HCT116 (cell line): ENCODE measurements at regions not wholly inside any gene's neighbourhood (a gene's known extent, or its start where the extent isn't known, plus 50 kb on each side); places are given as distances from the start of the nearest gene placed in this dataset.

Experiments used
- ATAC-seq: fragments of 200-7000 bp; cut with Tn5 transposase; 2 replicates; pipeline ENCODE4 v1.9.1; 2020; ENCODE audit warnings: mild to moderate bottlenecking, moderate library complexity
- BruUV-seq: library from RNA; stranded (reverse); fragments of 400-500 nt; replicated peaks from 2 replicates; lab custom pipeline; 2021; lab: Mats Ljungman, UMichigan
- CTCF ChIA-PET: fragments of 300-600 bp; sonication (Branson Sonifier 250); formaldehyde crosslinking; loops from one replicate; lab custom pipeline; 2021; ENCODE audit warnings: antibody characterized with exemption; lab: Charles Lee
- POLR2A ChIA-PET: fragments of 300-600, 350-600 bp; sonication (Branson Sonifier 250); formaldehyde crosslinking; loops from one replicate; lab custom pipeline; 2021; ENCODE audit warnings: antibody characterized with exemption; lab: Charles Lee
- RAD21 ChIA-PET, 2 experiments: fragments of 300-600 bp; sonication (Branson Sonifier 250); formaldehyde crosslinking; loops; one replicate each; lab custom pipeline; 2023; ENCODE audit warnings: low total read pairs in 2 of 2; ENCODE audit not compliant: uncharacterized antibody in 2 of 2, unreplicated experiment in 2 of 2, low non-redundant PET in 1 of 2; lab: Charles Lee
- DNase-seq: peaks from one replicate; pipeline ENCODE4 v3.0.0-alpha.2; 2010; ENCODE audit warnings: low read depth, low spot score
- H2AFZ ChIP-seq: fragments of 200-600 bp; shearing (Covaris generic), sonication (generic); 2 replicates; pipeline ENCODE4 v1.6.1; 2017; ENCODE audit warnings: low read depth, mixed run types, mixed read lengths, antibody characterized with exemption, low read length; ENCODE audit not compliant: poor library complexity, severe bottlenecking
- H3K27ac ChIP-seq: 2 replicates; pipeline ENCODE4 v1.5.1; 2012; ENCODE audit warnings: low read depth, low read length
- H3K27me3 ChIP-seq: fragments of 200-600 bp; sonication (generic); 2 replicates; pipeline ENCODE4 v1.6.1; 2016; ENCODE audit warnings: mixed run types, low read length, mixed read lengths; ENCODE audit not compliant: insufficient read depth
- H3K36me3 ChIP-seq, 2 experiments: fragments of 200-500 bp in 1 of 2; fragments of 200-600 bp in 1 of 2; sonication (Bioruptor generic) in 1 of 2; sonication (generic) in 1 of 2; 2 replicates each; pipeline versions ENCODE4 v1.5.1 to v1.6.1; 2014 to 2016; ENCODE audit warnings: low read length in 2 of 2, inconsistent platforms in 1 of 2, mixed read lengths in 1 of 2, mixed run types in 1 of 2; ENCODE audit not compliant: insufficient read depth in 2 of 2, control insufficient read depth in 1 of 2
- H3K4me1 ChIP-seq, 2 experiments: fragments of 200-600 bp in 1 of 2; sonication (generic) in 1 of 2; 2 replicates each; pipeline versions ENCODE4 v1.5.1 to v1.6.1; 2012 to 2017; ENCODE audit warnings: low read length in 2 of 2, inconsistent platforms in 1 of 2, mild to moderate bottlenecking in 1 of 2, mixed read lengths in 1 of 2, mixed run types in 1 of 2, moderate library complexity in 1 of 2; ENCODE audit not compliant: insufficient read depth in 2 of 2, control insufficient read depth in 1 of 2
- H3K4me2 ChIP-seq: fragments of 200-600 bp; sonication (generic); 2 replicates; pipeline ENCODE4 v1.6.1; 2017; ENCODE audit warnings: mixed run types, low read length, mixed read lengths
- H3K4me3 ChIP-seq, 2 experiments: fragments of 200-600 bp in 1 of 2; sonication (generic) in 1 of 2; replicated peaks in 1 of 2; 2 replicates each; pipeline ENCODE4 v1.5.1; 2011 to 2016; ENCODE audit warnings: low read length in 2 of 2, control low read depth in 1 of 2, low read depth in 1 of 2, mild to moderate bottlenecking in 1 of 2, mixed read lengths in 1 of 2, mixed run types in 1 of 2
- H3K79me2 ChIP-seq: fragments of 200-600 bp; sonication (generic); 2 replicates; pipeline ENCODE4 v1.6.1; 2017; ENCODE audit warnings: mild to moderate bottlenecking, mixed run types, low read length, moderate library complexity, mixed read lengths; ENCODE audit not compliant: insufficient read depth
- H3K9ac ChIP-seq: fragments of 200-600 bp; sonication (generic); 2 replicates; pipeline ENCODE4 v1.6.1; 2016; ENCODE audit warnings: low read length, mixed read lengths
- H3K9me2 ChIP-seq: fragments of 200-600 bp; sonication (generic), shearing (Covaris generic); 2 replicates; pipeline ENCODE4 v1.6.1; 2017; ENCODE audit warnings: mixed run types, mild to moderate bottlenecking, moderate library complexity; ENCODE audit not compliant: insufficient read depth
- H3K9me3 ChIP-seq, 2 experiments: fragments of 200-500 bp in 1 of 2; fragments of 200-600 bp in 1 of 2; sonication (Bioruptor generic) in 1 of 2; sonication (generic) in 1 of 2; 2 replicates each; pipeline ENCODE4 v1.6.1; 2014 to 2017; ENCODE audit warnings: low read length in 2 of 2, mixed read lengths in 2 of 2, inconsistent platforms in 1 of 2, low read depth in 1 of 2, mild to moderate bottlenecking in 1 of 2, mixed run types in 1 of 2, moderate library complexity in 1 of 2; ENCODE audit not compliant: control insufficient read depth in 1 of 2, insufficient read depth in 1 of 2
- H4K20me1 ChIP-seq: fragments of 200-600 bp; sonication (generic), shearing (Covaris generic); 2 replicates; pipeline ENCODE4 v1.6.1; 2017; ENCODE audit warnings: mixed run types, mild to moderate bottlenecking, moderate library complexity; ENCODE audit not compliant: insufficient read depth
- CBX3 ChIP-seq: IDR thresholded peaks from 2 replicates; pipeline ENCODE4 v1.6.1; 2012; ENCODE audit warnings: low read depth
- CEBPB ChIP-seq: IDR thresholded peaks from 2 replicates; pipeline ENCODE4 v1.6.1; 2012; ENCODE audit warnings: low read depth
- CTCF ChIP-seq, 3 experiments: fragments of 200-600 bp in 1 of 3; sonication (generic) in 1 of 3; IDR thresholded peaks in 2 of 3; conservative IDR thresholded peaks in 1 of 3; 2 replicates each; pipeline ENCODE4 v1.5.1; 2012 to 2017; ENCODE audit warnings: low read depth in 2 of 3, low read length in 2 of 3, antibody characterized with exemption in 1 of 3, borderline replicate concordance in 1 of 3, control low read depth in 1 of 3, mild to moderate bottlenecking in 1 of 3, mixed read lengths in 1 of 3, mixed run types in 1 of 3, moderate library complexity in 1 of 3; ENCODE audit not compliant: insufficient read depth in 1 of 3
- ELF1 ChIP-seq: IDR thresholded peaks from 2 replicates; pipeline ENCODE4 v1.6.1; 2012; ENCODE audit warnings: low read depth, borderline replicate concordance
- EZH2 ChIP-seq: fragments of 200-600 bp; sonication (generic); IDR thresholded peaks from 2 replicates; pipeline ENCODE4 v1.6.1; 2017; ENCODE audit warnings: antibody characterized with exemption, mixed run types
- EZH2phosphoT487 ChIP-seq: fragments of 200-600 bp; IDR thresholded peaks from 2 replicates; pipeline ENCODE4 v1.6.1; 2018; ENCODE audit warnings: antibody characterized with exemption, borderline replicate concordance
- FOSL1 ChIP-seq: IDR thresholded peaks from 2 replicates; pipeline ENCODE4 v1.6.1; 2012; ENCODE audit warnings: low read depth
- JUND ChIP-seq: IDR thresholded peaks from 2 replicates; pipeline ENCODE4 v1.6.1; 2012
- MAX ChIP-seq: IDR thresholded peaks from 2 replicates; pipeline ENCODE4 v1.6.1; 2012
- POLR2A ChIP-seq: IDR thresholded peaks from 2 replicates; pipeline ENCODE4 v1.7.0; 2011; ENCODE audit warnings: borderline replicate concordance; ENCODE audit not compliant: insufficient read depth, insufficient read length; ENCODE audit errors: extremely low read depth
- POLR2AphosphoS5 ChIP-seq: IDR thresholded peaks from 2 replicates; pipeline ENCODE4 v1.6.1; 2011; ENCODE audit warnings: mild to moderate bottlenecking, low read depth, low read length, moderate library complexity
- SIN3A ChIP-seq: IDR thresholded peaks from 2 replicates; pipeline ENCODE4 v1.6.1; 2012; ENCODE audit warnings: low read depth
- SP1 ChIP-seq: IDR thresholded peaks from 2 replicates; pipeline ENCODE4 v1.6.1; 2012; ENCODE audit warnings: low read depth
- SRF ChIP-seq: IDR thresholded peaks from 2 replicates; pipeline ENCODE4 v1.6.1; 2012; ENCODE audit warnings: low read depth
- YY1 ChIP-seq: IDR thresholded peaks from 2 replicates; pipeline ENCODE4 v1.6.1; 2011; ENCODE audit warnings: low read length, low read depth, moderate library complexity, mild to moderate bottlenecking; ENCODE audit not compliant: insufficient replicate concordance; ENCODE audit errors: extremely low read depth
- ZNF274 ChIP-seq: fragments of 200-500 bp; sonication (Bioruptor generic); IDR thresholded peaks from 2 replicates; pipeline ENCODE4 v1.6.1; 2014; ENCODE audit warnings: mild to moderate bottlenecking, low read depth, low read length, inconsistent platforms
- intact Hi-C: fragments of 100-400 bp; cut with micrococcal nuclease; formaldehyde crosslinking; loops from 2 replicates; pipeline ENCODE4 v1.10.0; 2022
- TF ChIP-seq, protein P1 (sequence below): IDR thresholded peaks from 2 replicates; pipeline ENCODE4 v1.6.1; 2011; ENCODE audit warnings: mild to moderate bottlenecking, low read length, moderate library complexity; ENCODE audit not compliant: insufficient replicate concordance; ENCODE audit errors: extremely low read depth
- TF ChIP-seq, protein P2 (sequence below): IDR thresholded peaks from 2 replicates; pipeline ENCODE4 v1.6.1; 2012
- TF ChIP-seq, protein P3 (sequence below): IDR thresholded peaks from 2 replicates; pipeline ENCODE4 v1.6.1; 2012; ENCODE audit warnings: low read depth

- DNase-seq, result no peak
- no peak for TF ChIP-seq YY1
- no peak for TF ChIP-seq SRF
- TF ChIP-seq SIN3A, result no peak
- no peak for TF ChIP-seq FOSL1
- TF ChIP-seq SP1, result no peak
- TF ChIP-seq, protein P1, sequence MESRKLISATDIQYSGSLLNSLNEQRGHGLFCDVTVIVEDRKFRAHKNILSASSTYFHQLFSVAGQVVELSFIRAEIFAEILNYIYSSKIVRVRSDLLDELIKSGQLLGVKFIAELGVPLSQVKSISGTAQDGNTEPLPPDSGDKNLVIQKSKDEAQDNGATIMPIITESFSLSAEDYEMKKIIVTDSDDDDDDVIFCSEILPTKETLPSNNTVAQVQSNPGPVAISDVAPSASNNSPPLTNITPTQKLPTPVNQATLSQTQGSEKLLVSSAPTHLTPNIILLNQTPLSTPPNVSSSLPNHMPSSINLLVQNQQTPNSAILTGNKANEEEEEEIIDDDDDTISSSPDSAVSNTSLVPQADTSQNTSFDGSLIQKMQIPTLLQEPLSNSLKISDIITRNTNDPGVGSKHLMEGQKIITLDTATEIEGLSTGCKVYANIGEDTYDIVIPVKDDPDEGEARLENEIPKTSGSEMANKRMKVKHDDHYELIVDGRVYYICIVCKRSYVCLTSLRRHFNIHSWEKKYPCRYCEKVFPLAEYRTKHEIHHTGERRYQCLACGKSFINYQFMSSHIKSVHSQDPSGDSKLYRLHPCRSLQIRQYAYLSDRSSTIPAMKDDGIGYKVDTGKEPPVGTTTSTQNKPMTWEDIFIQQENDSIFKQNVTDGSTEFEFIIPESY, result no peak
- TF ChIP-seq EZH2phosphoT487, result no peak
- no peak for TF ChIP-seq CBX3
- TF ChIP-seq, protein P2, sequence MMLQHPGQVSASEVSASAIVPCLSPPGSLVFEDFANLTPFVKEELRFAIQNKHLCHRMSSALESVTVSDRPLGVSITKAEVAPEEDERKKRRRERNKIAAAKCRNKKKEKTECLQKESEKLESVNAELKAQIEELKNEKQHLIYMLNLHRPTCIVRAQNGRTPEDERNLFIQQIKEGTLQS, result no peak
- no peak for TF ChIP-seq POLR2AphosphoS5
- no peak for TF ChIP-seq POLR2A
- TF ChIP-seq, protein P3, sequence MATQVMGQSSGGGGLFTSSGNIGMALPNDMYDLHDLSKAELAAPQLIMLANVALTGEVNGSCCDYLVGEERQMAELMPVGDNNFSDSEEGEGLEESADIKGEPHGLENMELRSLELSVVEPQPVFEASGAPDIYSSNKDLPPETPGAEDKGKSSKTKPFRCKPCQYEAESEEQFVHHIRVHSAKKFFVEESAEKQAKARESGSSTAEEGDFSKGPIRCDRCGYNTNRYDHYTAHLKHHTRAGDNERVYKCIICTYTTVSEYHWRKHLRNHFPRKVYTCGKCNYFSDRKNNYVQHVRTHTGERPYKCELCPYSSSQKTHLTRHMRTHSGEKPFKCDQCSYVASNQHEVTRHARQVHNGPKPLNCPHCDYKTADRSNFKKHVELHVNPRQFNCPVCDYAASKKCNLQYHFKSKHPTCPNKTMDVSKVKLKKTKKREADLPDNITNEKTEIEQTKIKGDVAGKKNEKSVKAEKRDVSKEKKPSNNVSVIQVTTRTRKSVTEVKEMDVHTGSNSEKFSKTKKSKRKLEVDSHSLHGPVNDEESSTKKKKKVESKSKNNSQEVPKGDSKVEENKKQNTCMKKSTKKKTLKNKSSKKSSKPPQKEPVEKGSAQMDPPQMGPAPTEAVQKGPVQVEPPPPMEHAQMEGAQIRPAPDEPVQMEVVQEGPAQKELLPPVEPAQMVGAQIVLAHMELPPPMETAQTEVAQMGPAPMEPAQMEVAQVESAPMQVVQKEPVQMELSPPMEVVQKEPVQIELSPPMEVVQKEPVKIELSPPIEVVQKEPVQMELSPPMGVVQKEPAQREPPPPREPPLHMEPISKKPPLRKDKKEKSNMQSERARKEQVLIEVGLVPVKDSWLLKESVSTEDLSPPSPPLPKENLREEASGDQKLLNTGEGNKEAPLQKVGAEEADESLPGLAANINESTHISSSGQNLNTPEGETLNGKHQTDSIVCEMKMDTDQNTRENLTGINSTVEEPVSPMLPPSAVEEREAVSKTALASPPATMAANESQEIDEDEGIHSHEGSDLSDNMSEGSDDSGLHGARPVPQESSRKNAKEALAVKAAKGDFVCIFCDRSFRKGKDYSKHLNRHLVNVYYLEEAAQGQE, result no peak
- TF ChIP-seq EZH2, result no peak
- no peak for TF ChIP-seq CTCF (IDR thresholded peaks at IDR 0.05 in 2 of 3, conservative IDR thresholded peaks at IDR 0.05 in 1 of 3; ENCODE audit: borderline replicate concordance in 1 of 3, insufficient read depth in 1 of 3, low read depth in 2 of 3, low read length in 2 of 3)
- no peak for TF ChIP-seq CEBPB
- TF ChIP-seq JUND, result no peak
- TF ChIP-seq ELF1, result no peak
- no peak for TF ChIP-seq ZNF274
- no peak for TF ChIP-seq MAX
- Histone ChIP-seq H3K79me2 (no peaks in the 10 kb centered on the region), H3K4me1 (no peaks in the 10 kb centered on the region), H3K36me3 (no peaks in the 10 kb centered on the region), H2AFZ (no peak overlapping the region), H3K4me3 (no peak overlapping the region), H3K4me2 (no peak overlapping the region), H3K9me2 (no peaks in the 10 kb centered on the region), H4K20me1 (no peaks in the 10 kb centered on the region), H3K27me3 (no peaks in the 10 kb centered on the region), H3K9ac (no peak overlapping the region), H3K27ac (no peak overlapping the region), H3K9me3 (peaks cover 6 to 66% of the 10 kb centered on the region in 2 experiments; a peak in 2 of 4 replicates)
- ChIA-PET RAD21 (no interaction called here), POLR2A (no interaction called here), CTCF (no interaction called here)
- intact Hi-C loops, result no loop called here
- ATAC-seq, result no peak
- no TSS peak for BruUV-seq
Measured at GRCh38 chr20:60760256-60761000, 491.6 kb upstream of the CDH4 start.
